Iris pigment epithelial cell (primary cell): ENCODE measurements at regions not wholly inside any gene's neighbourhood (a gene's known extent, or its start where the extent isn't known, plus 50 kb on each side); places are given as distances from the start of the nearest gene placed in this dataset.
"Not testable (repeated sequence)": the region's sequence is repeated elsewhere in the genome, so short reads cannot be mapped to it uniquely, and the experiment has no call there.

Experiments
- DNase-seq: peaks from one replicate; pipeline ENCODE4 v3.0.0-alpha.2; 2011; ENCODE audit warnings: low read depth

GRCh38 chr7:85714043-85714578 is 527.3 kb upstream of the SEMA3D start:
- DNase-seq: no peak

DNA sequence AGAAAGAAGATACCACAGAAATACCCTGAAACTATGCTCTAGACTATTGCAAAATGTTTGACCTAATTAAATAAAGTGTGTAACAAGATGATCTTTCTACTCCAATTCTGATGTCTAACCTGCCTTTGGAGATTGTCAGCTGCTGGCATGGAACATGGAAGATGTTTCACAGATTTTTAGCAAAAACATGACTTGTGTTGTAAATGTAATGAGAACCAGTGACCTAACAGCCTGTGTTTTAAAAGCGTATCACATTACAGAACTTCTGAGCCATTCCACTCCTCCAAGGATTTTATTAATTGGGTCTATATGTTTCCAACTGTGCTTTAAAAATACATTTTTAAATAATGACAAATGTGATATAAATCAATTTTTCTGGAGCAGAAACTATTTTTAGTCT is 526.3 kb upstream of the SEMA3D start:
- no peak for DNase-seq

DNA sequence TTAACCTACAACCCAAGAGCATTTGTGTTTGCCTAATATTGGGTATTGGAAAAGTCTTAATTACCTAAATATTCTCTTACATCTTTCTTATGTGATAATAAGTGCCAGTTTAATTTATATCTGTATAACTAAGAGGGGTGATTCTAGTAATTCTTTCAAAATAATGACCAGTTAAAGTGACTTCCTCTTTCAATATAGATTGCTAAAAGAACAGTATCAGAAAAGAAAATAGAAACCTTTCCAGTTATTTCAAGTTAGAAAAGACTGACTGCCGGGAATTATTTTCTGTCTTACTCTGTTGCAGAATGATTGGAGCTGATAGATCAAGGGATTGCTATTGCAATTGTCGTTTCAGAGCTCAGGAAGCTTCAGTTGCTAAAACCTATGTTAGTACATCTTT is 525.0 kb upstream of the SEMA3D start:
- DNase-seq: no peak

DNA sequence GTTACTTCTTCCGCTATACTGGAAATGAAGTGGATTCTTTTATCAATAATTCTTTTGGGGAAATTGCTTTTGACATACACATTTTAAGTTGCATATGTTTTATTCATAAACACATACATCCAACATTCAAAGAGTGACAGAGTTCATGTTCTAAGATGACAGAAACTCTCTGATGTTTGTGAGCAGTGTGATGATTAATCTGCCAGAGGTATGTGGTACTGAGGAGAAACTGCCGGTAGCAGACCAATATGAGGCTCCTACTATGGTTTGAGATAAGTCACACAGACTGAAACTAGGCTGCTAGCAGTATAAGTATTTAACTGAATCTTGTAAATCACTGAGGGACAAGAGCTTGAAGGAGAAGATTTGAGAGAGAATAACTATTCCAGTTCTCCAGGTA is 524.1 kb upstream of the SEMA3D start:
- no peak for DNase-seq

- no peak for DNase-seq
Observed at GRCh38 chr7:85708221-85708620, 521.4 kb upstream of the SEMA3D start.

GRCh38 chr7:85705076-85705475 is 518.2 kb upstream of the SEMA3D start:
- no peak for DNase-seq

GRCh38 chr7:85703251-85704010 is 516.6 kb upstream of the SEMA3D start:
- DNase-seq: no peak

DNA sequence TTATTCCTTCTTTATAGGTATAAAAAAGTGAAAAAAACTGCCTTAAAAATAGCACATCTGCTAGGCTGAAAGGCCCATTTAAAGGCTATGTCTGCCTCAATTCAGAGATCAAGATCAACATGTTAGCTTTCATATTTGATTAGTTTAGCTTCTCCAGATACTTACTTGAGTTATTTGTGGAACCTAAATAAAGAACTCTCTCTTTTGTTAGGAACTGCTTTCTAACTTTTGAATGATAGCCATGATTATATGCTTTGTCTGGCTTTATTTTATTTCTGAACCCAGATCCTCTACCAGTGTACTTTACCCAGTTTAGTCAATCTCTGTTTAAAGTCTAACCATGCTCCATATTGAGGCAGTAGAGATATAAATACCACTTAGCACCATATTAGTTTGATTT is 515.5 kb upstream of the SEMA3D start:
- DNase-seq: no peak

DNA sequence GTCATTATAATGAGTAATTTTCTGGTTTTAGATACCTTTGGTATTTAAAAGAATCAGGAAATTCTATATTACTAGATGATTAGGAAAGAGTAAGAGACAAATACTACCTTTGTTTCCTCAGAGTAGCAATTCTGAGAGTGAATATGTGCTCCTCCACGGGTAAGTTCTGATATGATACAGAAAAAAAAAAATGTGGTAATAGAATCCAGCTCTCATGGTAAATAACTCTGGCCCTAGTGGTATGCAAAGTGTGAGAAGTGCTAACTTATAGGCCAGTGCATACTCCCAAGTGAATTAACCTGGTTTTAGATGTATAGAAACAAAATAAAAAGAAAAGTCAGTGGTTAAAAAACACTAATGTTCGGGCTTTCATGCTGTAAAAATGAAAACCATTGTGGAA is 512.6 kb upstream of the SEMA3D start:
- DNase-seq: no peak

- DNase-seq: peak; percentile 56
Observed at GRCh38 chr7:85695533-85695932, 508.7 kb upstream of the SEMA3D start.

DNA sequence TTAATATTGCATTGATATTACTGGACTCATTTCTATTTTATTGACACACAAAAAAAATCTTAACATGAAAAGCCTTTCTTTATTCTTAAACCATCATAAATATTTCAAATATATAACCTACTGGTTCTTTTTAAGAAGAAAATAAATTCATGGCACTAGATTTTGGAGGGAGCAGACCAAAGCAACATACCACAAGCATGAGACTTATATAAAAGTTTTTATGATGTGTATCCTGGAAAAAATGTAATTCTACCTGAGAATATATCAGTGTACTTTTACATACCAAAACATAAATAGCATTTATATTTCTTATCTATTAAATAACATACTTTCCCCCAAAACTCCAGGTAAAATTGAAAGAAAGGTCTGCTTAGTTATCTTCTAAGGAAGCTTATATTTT is 508.2 kb upstream of the SEMA3D start:
- DNase-seq: no peak

DNA sequence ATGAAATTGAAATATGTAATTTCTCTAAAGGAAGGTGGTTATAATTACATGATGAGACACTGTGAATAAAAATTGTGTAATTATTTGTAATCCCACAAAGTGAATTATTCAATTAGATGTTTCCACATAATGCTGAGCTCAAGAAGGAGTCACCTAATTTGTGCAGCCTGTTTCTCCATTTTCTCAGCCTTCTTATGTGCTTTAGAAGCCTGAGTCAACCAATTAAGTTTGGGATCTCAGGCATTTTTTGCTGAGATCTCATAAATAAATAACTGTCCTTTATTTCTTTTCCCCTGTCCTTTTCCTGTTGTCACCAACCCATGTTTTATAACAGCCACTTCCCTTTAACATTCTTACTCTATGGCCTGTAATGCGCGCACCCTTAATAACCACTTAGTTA is 506.5 kb upstream of the SEMA3D start:
- DNase-seq: no peak

- DNase-seq: no peak
Observed at GRCh38 chr7:85688712-85689111, 501.9 kb upstream of the SEMA3D start.

- no peak for DNase-seq
Observed at GRCh38 chr7:85686401-85687181, 499.7 kb upstream of the SEMA3D start.

DNA sequence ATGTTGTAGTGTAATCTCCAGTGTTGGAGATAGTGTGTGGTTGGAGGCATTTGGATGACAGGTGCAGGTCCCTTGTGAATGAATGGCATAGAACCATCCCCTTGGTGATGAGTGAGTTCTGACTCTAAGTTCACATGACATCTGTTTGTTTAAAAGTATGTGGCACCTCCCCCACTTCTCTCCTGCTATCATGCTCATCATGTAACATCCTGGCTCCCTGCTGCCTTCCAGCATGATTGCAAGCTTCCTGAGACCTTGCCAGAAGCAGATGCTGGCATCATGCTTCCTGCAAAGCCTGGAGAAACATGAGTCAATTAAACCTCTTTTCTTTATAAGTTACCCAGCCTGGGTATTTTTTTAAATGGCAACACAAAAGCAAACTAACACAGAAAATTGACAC is 499.0 kb upstream of the SEMA3D start:
- peak; percentile 36 for DNase-seq

- peak; percentile 77 for DNase-seq
Observed at GRCh38 chr7:85682833-85683620, 496.2 kb upstream of the SEMA3D start.

DNA sequence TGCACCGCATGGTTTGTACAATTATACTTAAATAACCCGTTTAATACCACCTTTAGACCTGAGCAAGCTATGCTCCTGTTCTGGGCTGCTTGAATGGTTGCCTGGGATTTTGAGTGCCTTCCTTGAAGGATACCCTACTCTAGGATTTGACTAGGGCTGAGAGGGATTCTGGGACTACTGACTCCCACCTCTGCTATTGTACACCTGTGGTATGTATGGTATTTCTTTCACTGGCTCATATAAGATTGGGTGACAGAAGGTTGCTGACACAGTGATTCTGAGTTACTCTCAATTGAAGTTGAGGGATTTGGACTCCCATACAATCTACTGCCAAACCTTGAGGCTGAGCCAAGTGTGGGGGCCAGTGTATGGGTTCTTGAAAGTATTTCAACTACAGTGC is 494.4 kb upstream of the SEMA3D start:
- no peak for DNase-seq

DNA sequence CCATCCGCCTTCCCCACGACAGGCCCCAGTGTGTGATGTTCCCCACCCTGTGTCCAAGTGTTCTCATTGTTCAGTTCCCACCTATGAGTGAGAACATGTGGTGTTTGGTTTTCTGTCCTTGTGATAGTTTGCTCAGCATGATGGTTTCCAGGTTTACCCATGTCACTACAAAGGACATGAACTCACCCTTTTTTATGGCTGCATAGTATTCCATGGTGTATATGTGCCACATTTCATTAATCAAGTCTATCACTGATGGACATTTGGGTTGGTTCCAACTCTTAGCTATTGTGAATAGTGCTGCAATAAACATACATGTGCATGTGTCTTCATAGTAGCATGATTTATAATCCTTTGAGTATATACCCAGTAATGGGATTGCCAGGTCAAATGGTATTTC is 488.2 kb upstream of the SEMA3D start:
- DNase-seq: not testable (repeated sequence)

DNA sequence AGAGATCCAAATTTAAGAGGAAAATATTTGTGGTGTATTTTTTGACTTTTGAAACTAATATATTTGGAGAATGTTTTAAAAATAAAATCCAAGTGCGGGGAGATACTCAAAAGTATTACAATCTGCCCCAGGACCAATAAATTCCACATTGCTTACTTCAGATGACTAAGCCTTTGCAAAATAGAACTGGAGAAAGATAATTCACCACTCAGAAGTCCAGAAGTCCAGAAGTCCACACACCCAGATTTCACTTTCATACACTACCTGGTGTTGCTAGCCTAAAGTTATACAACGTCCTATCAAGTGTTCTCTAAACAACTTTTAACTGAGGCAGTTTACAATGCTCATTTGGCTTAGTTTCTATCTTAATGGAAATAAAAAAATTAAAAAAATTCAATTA is 487.0 kb upstream of the SEMA3D start:
- DNase-seq: peak; percentile 31

- no peak for DNase-seq
Observed at GRCh38 chr7:85669225-85669624, 482.4 kb upstream of the SEMA3D start.

GRCh38 chr7:85664341-85664740 is 477.5 kb upstream of the SEMA3D start:
- DNase-seq: no peak

DNA sequence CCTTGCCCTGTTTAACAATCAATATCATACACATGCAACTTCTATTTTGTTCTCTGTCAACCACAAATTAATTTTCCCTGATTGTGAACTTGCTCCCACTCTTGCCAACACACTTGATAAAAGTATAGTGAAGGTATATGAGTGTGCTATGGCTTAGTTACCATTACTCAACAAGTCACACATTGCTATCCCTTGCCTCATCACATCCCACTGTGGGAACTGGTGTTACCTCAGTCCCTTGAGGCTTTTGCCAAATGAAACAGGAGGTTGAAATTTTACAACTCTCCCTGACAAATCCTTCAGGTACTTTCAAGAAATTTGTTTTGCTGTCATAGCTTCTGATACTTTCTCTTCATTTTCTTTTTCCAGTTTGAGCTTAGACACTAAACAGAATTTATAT is 472.5 kb upstream of the SEMA3D start:
- peak; percentile 63 for DNase-seq

GRCh38 chr7:85655252-85655651 is 468.4 kb upstream of the SEMA3D start:
- no peak for DNase-seq
